Natural killer cell (primary cell): ENCODE measurements at regions not wholly inside any gene's neighbourhood (a gene's known extent, or its start where the extent isn't known, plus 50 kb on each side); places are given as distances from the start of the nearest gene placed in this dataset.

Experiments
- ATAC-seq, 3 donors: fragments of 150-1000 bp in 2 of 3; fragments of 200-7000 bp in 1 of 3; cut with Tn5 transposase; 1 replicate in 1 of 3; 2 replicates in 2 of 3; pipeline ENCODE4 v1.10.0; 2021; ENCODE audit warnings: mild to moderate bottlenecking in 2 of 3, moderate library complexity in 2 of 3
- DNase-seq, 2 donors: peaks; one replicate each; pipeline versions ENCODE4 v3.0.0 to v3.0.0-alpha.2; 2013 to 2021; ENCODE audit warnings: mixed read lengths in 1 of 2
- H3K27ac ChIP-seq: one replicate; pipeline ENCODE4 v1.5.1; 2013; ENCODE audit warnings: mild to moderate bottlenecking, low read length
- H3K27me3 ChIP-seq: one replicate; pipeline ENCODE4 v1.6.1; 2013; ENCODE audit warnings: low read length; ENCODE audit not compliant: control insufficient read depth, insufficient read depth
- H3K36me3 ChIP-seq: one replicate; pipeline ENCODE4 v1.6.1; 2013; ENCODE audit warnings: low read length; ENCODE audit not compliant: control insufficient read depth, insufficient read depth
- H3K4me1 ChIP-seq: one replicate; pipeline ENCODE4 v1.6.1; 2013; ENCODE audit warnings: low read length; ENCODE audit not compliant: control insufficient read depth, insufficient read depth
- H3K4me3 ChIP-seq: one replicate; pipeline ENCODE4 v1.5.1; 2013; ENCODE audit warnings: low read length
- H3K9me3 ChIP-seq: one replicate; pipeline ENCODE4 v1.6.1; 2013; ENCODE audit warnings: low read length; ENCODE audit not compliant: control insufficient read depth, insufficient read depth
- H3K27ac Mint-ChIP-seq, 2 donors: one replicate each; pipeline ENCODE4 v1.8.0; 2022; ENCODE audit warnings: mild to moderate bottlenecking in 2 of 2, mixed read lengths in 2 of 2, moderate library complexity in 1 of 2
- H3K27me3 Mint-ChIP-seq, 2 donors: one replicate each; pipeline ENCODE4 v1.8.0; 2022; ENCODE audit warnings: low read depth in 2 of 2, mixed read lengths in 2 of 2
- H3K36me3 Mint-ChIP-seq: one replicate; pipeline ENCODE4 v1.8.0; 2022; ENCODE audit warnings: mixed read lengths
- H3K4me1 Mint-ChIP-seq, 2 donors: one replicate each; pipeline ENCODE4 v1.8.0; 2022; ENCODE audit warnings: mixed read lengths in 2 of 2
- H3K4me3 Mint-ChIP-seq: one replicate; pipeline ENCODE4 v1.8.0; 2022; ENCODE audit warnings: mild to moderate bottlenecking, moderate library complexity, mixed read lengths
- H3K9me3 Mint-ChIP-seq, 2 donors: one replicate each; pipeline ENCODE4 v1.8.0; 2022; ENCODE audit warnings: mixed read lengths in 2 of 2
- WGBS: methylation state at CpG from one replicate; pipeline ENCODE4 v1.1.7; 2013; ENCODE audit warnings: missing lambda C conversion rate; ENCODE audit not compliant: insufficient coverage; 5-methylcytosine and 5-hydroxymethylcytosine counted together
- intact Hi-C: fragments of 100-400 bp; cut with micrococcal nuclease; formaldehyde crosslinking; loops from one replicate; pipeline ENCODE4 v1.14.2; 2022
- TF ChIP-seq, protein P1 (sequence below): fragments of 200-600 bp; IDR thresholded peaks from one replicate; pipeline ENCODE4 v1.8.0; 2022; ENCODE audit warnings: antibody characterized with exemption

DNA sequence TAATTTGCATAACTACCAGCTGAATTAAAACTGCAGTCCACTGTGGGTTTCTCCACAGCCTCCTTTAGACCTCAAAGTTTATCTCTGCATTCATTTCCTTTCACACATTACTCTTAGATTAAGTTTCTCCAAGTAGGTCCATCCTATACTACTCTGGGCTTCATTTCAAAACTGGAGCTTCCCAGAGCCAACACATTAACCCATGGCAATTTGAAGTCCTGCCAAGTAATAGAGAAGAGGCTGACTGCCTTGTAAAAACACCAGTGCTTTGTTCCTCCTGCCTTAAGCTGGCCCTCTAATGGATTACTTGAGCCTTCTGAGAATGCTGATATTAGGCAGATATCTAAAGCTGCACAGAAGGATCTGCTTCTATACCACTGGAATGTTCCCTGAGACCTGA lies 997.2 kb upstream of the SLIT2 start:
- ATAC-seq (no peak), DNase-seq (no peak)
- no peak overlapping the region for H3K4me3 Mint-ChIP-seq
- H3K9me3 Mint-ChIP-seq = peaks cover 14% of the 10 kb centered on the region in 2 donors
- no peaks in the 10 kb centered on the region for H3K36me3 ChIP-seq
- TF ChIP-seq, protein P1, sequence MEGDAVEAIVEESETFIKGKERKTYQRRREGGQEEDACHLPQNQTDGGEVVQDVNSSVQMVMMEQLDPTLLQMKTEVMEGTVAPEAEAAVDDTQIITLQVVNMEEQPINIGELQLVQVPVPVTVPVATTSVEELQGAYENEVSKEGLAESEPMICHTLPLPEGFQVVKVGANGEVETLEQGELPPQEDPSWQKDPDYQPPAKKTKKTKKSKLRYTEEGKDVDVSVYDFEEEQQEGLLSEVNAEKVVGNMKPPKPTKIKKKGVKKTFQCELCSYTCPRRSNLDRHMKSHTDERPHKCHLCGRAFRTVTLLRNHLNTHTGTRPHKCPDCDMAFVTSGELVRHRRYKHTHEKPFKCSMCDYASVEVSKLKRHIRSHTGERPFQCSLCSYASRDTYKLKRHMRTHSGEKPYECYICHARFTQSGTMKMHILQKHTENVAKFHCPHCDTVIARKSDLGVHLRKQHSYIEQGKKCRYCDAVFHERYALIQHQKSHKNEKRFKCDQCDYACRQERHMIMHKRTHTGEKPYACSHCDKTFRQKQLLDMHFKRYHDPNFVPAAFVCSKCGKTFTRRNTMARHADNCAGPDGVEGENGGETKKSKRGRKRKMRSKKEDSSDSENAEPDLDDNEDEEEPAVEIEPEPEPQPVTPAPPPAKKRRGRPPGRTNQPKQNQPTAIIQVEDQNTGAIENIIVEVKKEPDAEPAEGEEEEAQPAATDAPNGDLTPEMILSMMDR = no peak
- intact Hi-C loops = no loop called here
- no peak overlapping the region for H3K4me3 ChIP-seq
- no peak overlapping the region for H3K27ac ChIP-seq
- no peaks in the 10 kb centered on the region for H3K4me1 ChIP-seq
- H3K36me3 Mint-ChIP-seq = peaks cover 6% of the 10 kb centered on the region
- H3K9me3 ChIP-seq = peaks cover 9% of the 10 kb centered on the region
- no peaks in the 10 kb centered on the region for H3K4me1 Mint-ChIP-seq
- no peaks in the 10 kb centered on the region for H3K27me3 ChIP-seq
- H3K27ac Mint-ChIP-seq = no peak overlapping the region
- no peaks in the 10 kb centered on the region for H3K27me3 Mint-ChIP-seq

DNA sequence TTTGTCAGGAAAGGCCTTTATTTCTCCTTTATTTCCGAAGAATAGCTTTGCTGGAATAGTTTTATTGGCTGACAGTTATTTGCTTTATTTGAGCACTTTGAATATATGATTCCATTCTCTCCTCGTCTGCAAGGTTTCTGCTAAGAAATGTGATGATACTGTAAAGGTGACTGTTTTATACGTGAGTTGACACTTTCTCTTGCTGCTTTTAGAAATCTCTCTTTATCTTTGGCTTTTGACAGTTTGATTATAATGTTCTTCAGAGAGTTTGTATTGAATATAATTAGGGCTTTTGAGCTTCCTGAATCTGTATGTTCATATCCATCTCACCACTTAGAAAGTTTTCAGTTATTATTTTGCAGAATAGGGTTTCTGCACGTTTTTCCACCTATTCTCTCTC lies 1003.7 kb upstream of the SLIT2 start:
- no peak overlapping the region for H3K27ac Mint-ChIP-seq
- intact Hi-C loops = no loop called here

DNA sequence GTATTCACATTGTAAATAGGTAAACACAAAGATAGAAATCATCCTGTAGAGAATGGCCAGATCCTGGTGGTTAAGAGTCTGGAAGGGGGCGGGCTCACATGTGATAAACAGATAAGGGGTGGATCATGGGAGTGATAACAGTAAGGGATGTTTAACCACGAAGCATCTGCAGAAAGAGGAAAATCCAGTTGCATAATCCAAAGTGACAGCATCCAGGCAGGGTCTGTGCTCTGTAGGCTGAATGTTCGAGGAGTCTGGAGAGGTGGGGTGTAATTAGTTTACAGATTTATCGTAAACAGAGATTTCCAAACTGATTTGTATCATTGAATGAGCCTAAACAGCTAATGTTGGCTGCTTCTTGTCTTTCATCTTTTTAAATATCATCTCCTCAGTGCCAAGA lies 1009.8 kb upstream of the SLIT2 start:
- no peak overlapping the region for H3K4me3 Mint-ChIP-seq
- TF ChIP-seq, protein P1 = no peak
- no peaks in the 10 kb centered on the region for H3K27me3 ChIP-seq
- peaks cover 6% of the 10 kb centered on the region for H3K36me3 Mint-ChIP-seq
- no peak for DNase-seq
- no peaks in the 10 kb centered on the region for H3K27me3 Mint-ChIP-seq
- H3K36me3 ChIP-seq = no peaks in the 10 kb centered on the region
- no peaks in the 10 kb centered on the region for H3K4me1 ChIP-seq
- H3K4me3 ChIP-seq = no peak overlapping the region
- H3K9me3 ChIP-seq = no peaks in the 10 kb centered on the region
- ATAC-seq = no peak
- no peak overlapping the region for H3K27ac ChIP-seq
- no peak overlapping the region for H3K27ac Mint-ChIP-seq
- intact Hi-C loops = no loop called here
- no peaks in the 10 kb centered on the region for H3K4me1 Mint-ChIP-seq
- WGBS = 56% methylated on average over 4 of the region's 4 CpGs
- peaks cover 8 to 19% of the 10 kb centered on the region in 2 donors for H3K9me3 Mint-ChIP-seq

More for the DNA sequence above, 1003.7 kb upstream of the SLIT2 start:
- Histone ChIP-seq H3K27me3 (no peaks in the 10 kb centered on the region), H3K36me3 (no peaks in the 10 kb centered on the region), H3K27ac (no peak overlapping the region), H3K9me3 (peaks cover 6% of the 10 kb centered on the region), H3K4me1 (no peaks in the 10 kb centered on the region), H3K4me3 (no peak overlapping the region)
- peaks cover 17 to 29% of the 10 kb centered on the region in 2 donors for H3K9me3 Mint-ChIP-seq
- no peaks in the 10 kb centered on the region for H3K27me3 Mint-ChIP-seq
- no peak overlapping the region for H3K4me3 Mint-ChIP-seq
- H3K4me1 Mint-ChIP-seq = no peaks in the 10 kb centered on the region
- TF ChIP-seq, protein P1 = no peak
- H3K36me3 Mint-ChIP-seq = peaks cover 4% of the 10 kb centered on the region
- 83% methylated on average over 2 of the region's 4 CpGs for WGBS
- DNase-seq (no peak), ATAC-seq (no peak)

DNA sequence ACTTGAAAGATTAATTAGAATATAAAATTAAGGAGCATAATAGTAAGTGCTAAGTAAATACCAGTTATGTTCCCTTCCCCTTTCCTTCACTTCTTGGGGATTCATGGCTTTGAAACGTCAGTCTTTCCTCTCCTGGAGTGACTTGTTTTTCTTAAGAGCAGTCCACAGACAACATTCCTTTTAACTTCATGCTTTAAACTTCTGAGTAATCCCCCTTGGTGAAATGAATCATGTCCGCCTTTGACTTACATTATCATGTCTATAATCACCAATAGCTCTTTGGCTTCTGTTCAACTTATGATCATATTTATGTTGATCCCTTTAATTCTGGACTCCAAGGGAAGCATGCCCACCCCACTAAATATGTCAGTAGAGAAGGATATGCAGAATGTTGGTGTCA lies 1012.1 kb upstream of the SLIT2 start:
- H3K9me3 ChIP-seq = no peaks in the 10 kb centered on the region
- no peak overlapping the region for H3K27ac ChIP-seq
- H3K36me3 ChIP-seq = no peaks in the 10 kb centered on the region
- TF ChIP-seq, protein P1 = no peak
- H3K27ac Mint-ChIP-seq = no peak overlapping the region
- H3K4me1 Mint-ChIP-seq = no peaks in the 10 kb centered on the region
- peaks cover 6% of the 10 kb centered on the region for H3K36me3 Mint-ChIP-seq
- WGBS = 70% methylated on average over 2 of the region's 2 CpGs
- DNase-seq (no peak), ATAC-seq (no peak)
- H3K27me3 Mint-ChIP-seq = no peaks in the 10 kb centered on the region
- H3K27me3 ChIP-seq = no peaks in the 10 kb centered on the region
- H3K4me1 ChIP-seq = no peaks in the 10 kb centered on the region
- intact Hi-C loops = no loop called here
- peaks cover 5 to 10% of the 10 kb centered on the region in 2 donors for H3K9me3 Mint-ChIP-seq
- H3K4me3 ChIP-seq = no peak overlapping the region
- H3K4me3 Mint-ChIP-seq = no peak overlapping the region
